GM12872 (cell line): ENCODE measurements at regions not wholly inside any gene's neighbourhood (a gene's known extent, or its start where the extent isn't known, plus 50 kb on each side); places are given as distances from the start of the nearest gene placed in this dataset.

Experiments
- CTCF ChIP-seq: IDR thresholded peaks from 3 replicates; pipeline ENCODE4 v1.5.1; 2011; ENCODE audit warnings: low read depth, mild to moderate bottlenecking, low read length, moderate library complexity; ENCODE audit not compliant: insufficient read depth

GRCh38 chr16:35626041-35626440, 2166.6 kb downstream of the TP53TG3F start:
- no peak for TF ChIP-seq CTCF

GRCh38 chr16:35628976-35629375, 2169.6 kb downstream of the TP53TG3F start:
- TF ChIP-seq CTCF: no peak

- no peak for TF ChIP-seq CTCF
These were observed 2172.0 kb downstream of the TP53TG3F start for GRCh38 chr16:35631261-35631945.

GRCh38 chr16:35636480-35637230, 2177.2 kb downstream of the TP53TG3F start:
- no peak for TF ChIP-seq CTCF

- no peak for TF ChIP-seq CTCF
These were observed 2178.3 kb downstream of the TP53TG3F start for GRCh38 chr16:35637683-35638082.

GRCh38 chr16:35639233-35640205, 2180.1 kb downstream of the TP53TG3F start:
- no peak for TF ChIP-seq CTCF

GRCh38 chr16:35642322-35642835, 2183.0 kb downstream of the TP53TG3F start:
- TF ChIP-seq CTCF: no peak
